ENCODE measurements at regions not wholly inside any gene's neighbourhood (a gene's known extent, or its start where the extent isn't known, plus 50 kb on each side); places are given as distances from the start of the nearest gene placed in this dataset.
"Not testable (repeated sequence)": the region's sequence is repeated elsewhere in the genome, so short reads cannot be mapped to it uniquely, and the experiment has no call there.

DNA sequence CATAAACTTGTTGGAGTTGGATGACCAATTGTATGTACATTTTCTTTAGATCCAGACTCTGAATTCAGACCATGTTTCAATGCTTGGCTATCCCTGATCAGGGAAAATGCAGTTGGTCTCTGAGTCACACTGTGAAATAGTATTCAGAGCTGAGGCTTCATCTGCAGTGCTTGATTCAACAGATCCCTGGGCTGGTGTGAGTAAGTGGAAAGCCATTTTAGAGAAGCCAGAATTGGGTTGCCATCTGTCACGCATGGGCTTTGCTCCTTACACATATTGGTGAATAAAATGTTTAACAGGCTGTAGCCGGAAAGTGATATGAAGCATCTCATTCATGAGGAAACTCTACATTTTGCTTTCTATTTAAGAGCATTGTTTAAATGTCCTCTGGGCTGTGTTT, 50.0 kb upstream of the ACYP2 start:
- DNase-seq (ENCODE audit: low spot score): no peak
- intact Hi-C loops (cut with DNase I): no loop called here

DNA sequence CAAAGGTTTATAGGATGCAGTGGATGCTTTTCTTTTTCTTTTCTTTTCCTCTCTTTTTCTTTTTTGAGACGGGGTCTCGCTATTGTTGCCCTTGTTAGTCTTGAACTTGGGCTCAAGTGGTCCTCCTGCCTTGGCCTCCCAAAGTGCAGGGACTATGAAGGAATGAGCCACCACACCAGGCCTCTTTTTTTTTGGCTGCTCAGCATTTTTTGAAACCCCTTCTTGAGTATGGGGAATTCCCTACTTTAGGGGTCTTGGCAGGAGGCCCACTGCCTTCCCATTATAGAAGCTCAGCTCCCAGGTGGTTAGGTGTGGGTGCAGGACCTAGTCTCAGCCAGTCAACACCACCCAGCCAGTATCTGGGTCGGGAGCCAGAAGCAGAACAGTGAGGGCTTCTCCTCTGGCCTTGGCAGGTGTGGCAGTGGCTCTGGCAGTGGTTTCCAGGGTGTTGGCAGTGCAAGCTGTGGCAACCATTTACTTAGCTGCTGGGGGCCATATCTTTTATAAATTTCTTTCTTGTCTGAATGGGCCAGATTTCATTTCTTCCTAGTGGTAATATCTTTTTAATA, 51.4 kb upstream of the ACYP2 start:
- no peak for DNase-seq (ENCODE audit: low spot score)

DNA sequence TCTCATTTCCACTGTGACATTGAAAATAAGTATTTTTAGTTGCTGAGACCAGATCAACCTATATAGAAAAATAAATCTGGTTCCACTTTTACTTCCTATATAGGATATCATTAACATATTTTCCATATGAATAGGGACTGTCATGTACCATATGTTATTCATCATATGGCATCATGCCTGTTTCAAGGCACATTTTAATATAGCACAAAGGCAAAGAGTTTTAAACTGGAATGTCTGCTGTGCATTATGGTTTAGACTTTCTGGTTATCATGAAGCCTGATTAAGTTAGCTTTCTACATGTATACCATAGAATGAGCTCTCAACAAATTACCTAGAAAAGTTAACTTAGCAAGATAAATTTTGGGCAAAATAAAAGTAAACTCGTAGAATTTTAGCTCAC, 53.0 kb upstream of the ACYP2 start:
- no peak for DNase-seq (ENCODE audit: low spot score)
- intact Hi-C loops (cut with DNase I): no loop called here

More for the DNA sequence above, 51.4 kb upstream of the ACYP2 start:
- intact Hi-C loops (cut with DNase I): no loop called here

DNA sequence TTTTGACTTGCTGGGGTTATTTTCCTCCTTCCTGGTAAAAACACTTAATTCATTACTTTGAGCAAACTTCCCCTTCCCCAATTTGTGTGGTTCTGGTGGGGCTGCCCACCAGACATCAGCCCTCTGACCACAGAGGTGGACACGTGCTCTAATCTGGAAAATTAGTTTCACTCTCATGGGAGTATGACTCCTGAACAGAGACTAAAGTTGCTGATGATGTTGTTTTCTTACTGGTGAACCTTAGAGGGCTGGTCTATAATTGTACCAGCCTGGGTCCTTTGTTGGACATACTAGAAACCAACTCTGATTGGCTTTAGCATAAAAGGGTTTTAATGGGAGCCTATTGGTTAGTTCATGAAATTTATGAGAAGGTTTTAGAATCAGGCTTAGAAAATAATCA, 54.1 kb upstream of the ACYP2 start:
- intact Hi-C loops (cut with DNase I): no loop called here
- DNase-seq (ENCODE audit: low spot score): no peak

DNA sequence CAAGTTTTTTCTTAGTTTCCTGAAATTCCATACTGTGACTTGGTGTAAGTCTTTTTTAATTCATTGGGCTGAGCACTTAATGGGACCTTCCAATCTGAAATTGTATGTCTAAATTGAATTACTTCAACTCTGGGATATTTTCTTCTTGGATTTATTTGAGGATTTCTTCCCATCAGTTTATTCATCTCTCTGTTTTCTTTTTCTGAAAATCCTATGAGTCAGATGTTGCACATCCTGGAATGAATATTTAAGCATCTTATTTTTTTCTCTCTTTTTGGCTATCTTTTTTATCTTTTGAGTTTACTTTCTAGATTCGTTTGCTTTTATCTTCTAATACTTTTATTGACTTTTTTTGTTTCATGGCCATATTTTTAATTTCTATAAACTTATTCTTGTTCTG, 55.4 kb upstream of the ACYP2 start:
- DNase-seq (ENCODE audit: low spot score): no peak
- intact Hi-C loops (cut with DNase I): no loop called here

DNA sequence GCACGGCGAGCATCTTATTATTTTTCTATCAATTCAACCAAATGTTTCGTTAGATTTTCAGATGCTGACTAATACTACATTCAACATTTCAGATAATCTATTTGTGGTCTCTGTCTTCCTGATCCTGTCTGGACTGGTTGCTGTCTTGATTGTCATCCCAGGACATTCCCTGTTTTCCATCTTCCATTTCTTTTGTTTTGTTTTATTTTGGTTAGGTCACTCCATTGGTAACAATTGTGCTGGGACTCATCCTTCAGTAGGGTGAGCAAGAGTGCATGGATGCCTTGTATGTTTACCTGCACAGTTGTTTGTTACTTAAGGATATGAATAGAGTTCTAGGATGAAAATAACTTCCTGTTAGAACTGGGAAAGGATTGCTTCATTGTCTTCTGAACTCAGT, 55.9 kb upstream of the ACYP2 start:
- intact Hi-C loops (cut with DNase I): no loop called here
- DNase-seq (ENCODE audit: low spot score): no peak

DNA sequence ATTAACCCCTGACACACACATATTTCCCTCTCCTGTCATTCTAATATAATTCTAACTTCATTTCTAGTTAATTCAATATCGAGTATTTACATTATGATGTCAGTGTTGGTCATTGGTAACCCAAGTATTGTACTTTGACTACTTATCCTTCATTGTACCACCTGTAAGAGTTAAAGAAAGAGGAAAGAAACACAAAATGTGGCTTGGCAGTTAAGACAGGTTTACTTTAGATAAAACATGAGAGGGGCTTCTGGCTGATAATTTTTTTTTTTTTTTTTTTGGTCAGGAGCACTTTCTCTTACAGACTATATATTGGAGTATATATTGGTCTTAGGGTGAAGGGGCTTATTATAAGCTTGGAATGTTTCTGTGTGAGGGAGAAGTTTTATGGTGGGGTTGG, 57.0 kb upstream of the ACYP2 start:
- DNase-seq (ENCODE audit: low spot score): no peak
- intact Hi-C loops (cut with DNase I): no loop called here

DNA sequence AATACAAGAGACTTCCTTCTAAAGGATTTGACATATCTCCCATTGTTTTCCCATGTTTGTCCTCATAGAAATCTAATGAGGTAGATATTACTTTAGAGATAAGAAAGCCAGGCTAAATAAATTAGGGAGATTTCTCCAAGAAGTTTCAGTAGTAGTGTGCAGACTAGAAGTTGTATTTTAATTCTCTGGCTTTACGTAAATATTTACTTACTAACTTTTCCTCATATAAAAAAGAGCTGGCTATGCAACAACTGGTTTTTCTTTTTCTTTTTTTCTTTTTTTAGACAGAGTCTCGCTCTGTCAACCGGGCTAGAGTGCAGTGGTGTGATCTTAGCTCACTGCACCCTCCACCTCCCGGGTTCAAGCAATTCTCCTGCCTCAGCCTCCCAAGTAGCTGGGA, 60.6 kb upstream of the ACYP2 start:
- DNase-seq (ENCODE audit: low spot score): no peak

DNA sequence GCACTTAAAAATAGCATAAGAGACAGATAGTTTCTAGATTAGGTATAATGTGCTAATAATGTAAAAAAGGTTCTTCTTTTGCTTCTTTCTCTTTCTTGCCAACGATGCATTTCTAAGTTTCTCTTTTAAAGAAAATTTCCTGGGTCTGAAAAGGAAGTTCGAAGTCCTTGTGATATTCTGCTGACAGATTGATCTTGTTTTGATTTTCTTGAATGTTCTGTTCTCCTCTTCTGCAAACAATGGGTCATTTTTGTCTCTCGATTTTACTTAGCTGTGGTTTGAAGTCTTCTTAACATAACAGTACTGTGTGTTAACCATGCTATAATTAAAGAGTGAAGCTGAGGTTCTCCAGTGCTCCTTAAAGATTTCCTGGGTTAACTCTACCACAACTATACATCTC, 61.1 kb upstream of the ACYP2 start:
- DNase-seq (ENCODE audit: low spot score): no peak
- intact Hi-C loops (cut with DNase I): no loop called here

More for the DNA sequence above, 60.6 kb upstream of the ACYP2 start:
- intact Hi-C loops (cut with DNase I): no loop called here

DNA sequence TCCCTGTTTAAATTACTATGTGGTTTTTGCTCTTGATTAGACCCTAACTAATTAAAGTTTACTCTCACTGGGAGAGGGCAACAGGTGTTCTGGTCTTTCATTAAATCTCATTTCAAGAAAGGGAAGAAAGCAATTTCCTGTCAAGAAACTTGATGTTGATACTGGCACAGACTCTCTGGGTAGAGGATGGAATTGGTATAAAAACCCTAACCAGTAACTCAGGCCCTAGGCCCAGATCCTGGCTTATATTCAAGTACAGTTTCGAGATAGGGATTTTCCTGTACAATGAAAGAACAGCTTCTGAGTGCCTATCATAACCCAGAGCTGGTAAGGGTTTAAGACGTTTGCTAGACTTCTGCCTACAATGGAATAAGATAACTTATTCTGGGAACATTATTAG, 61.6 kb upstream of the ACYP2 start:
- DNase-seq (ENCODE audit: low spot score): no peak
- intact Hi-C loops (cut with DNase I): no loop called here

DNA sequence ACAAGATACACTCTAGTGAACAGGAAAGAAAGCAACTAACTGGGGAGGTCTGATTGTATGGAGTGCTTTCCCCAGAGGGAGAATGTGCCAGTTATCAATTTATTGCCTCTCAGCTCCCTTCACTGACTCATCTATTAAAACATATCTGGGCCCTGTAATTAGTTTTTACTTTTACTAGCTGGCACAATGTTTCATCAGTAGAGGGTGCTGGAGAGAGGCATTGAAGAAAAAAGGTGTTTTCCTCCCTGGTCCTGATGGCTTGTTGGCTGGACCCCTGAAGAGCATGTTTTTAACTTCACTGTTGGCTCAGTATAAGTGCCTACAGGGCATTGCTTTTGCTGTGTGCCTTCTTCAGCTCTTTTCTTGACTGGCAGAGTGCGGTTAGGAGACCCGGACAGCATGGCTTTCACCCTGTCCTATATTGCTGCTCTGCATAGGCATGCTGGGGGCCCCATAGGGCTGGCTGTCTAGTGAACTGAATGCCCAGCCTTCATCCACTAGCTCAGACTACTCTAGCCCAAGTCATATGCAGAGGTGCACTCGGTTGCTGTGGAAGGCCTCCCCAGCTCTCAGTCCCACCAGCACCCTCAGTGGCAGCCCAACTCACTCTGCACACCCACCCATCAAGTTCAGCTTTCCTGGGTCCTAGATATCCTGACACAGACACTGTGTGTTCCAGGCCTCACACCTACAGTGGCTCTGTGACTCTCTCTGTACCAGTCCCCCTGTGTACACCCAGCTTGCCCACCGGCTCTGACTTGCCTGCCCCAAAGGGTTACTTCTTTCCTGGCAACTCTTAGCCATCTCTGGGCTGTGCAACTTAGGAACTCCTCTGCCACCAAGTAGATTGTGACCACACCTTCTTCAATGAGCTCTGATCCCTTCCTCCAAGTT, 62.3 kb upstream of the ACYP2 start:
- intact Hi-C loops (cut with DNase I): no loop called here

DNA sequence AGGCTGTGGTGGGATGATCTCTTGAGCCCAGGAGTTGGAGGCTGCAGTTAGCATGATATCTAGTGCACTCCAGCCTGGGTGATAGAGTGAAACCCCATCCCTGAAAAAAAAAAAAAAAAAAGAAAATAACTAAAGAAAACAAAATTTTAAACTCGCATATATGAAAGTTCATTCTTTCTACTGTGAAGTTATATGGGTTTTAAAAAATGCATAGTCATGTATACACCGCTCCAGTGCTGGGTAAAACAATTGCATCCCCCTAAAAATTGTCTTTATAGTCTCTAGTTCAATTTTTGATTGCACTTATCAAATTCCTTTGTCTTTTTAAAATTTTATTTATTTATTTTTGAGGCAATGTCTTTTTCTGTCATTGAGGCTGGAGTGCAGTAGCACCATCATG, 65.0 kb upstream of the ACYP2 start:
- intact Hi-C loops (cut with DNase I): no loop called here
- DNase-seq (ENCODE audit: low spot score): no peak

More for the DNA sequence above, 62.3 kb upstream of the ACYP2 start:
- DNase-seq (ENCODE audit: low spot score): no peak

DNA sequence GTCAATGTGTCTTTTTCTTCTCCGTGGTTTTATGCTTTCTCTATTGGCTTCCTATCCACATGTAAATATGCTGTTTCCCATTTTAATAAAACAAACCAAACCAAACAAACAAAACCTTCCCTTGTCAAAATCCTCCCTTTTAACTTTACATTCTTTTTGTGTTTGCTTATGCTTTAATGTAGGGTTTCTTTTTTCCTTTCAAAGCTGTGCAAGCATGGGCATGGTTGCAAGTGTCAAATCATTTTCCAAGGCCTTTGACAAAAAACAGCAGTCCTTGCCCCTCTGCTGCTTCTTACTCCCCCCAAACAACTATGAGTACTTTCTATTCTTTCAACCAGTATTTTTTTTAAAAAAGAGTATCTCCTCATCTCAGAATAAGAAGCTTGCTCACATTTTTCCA, 66.0 kb upstream of the ACYP2 start:
- no peak for DNase-seq (ENCODE audit: low spot score)
- intact Hi-C loops (cut with DNase I): no loop called here

DNA sequence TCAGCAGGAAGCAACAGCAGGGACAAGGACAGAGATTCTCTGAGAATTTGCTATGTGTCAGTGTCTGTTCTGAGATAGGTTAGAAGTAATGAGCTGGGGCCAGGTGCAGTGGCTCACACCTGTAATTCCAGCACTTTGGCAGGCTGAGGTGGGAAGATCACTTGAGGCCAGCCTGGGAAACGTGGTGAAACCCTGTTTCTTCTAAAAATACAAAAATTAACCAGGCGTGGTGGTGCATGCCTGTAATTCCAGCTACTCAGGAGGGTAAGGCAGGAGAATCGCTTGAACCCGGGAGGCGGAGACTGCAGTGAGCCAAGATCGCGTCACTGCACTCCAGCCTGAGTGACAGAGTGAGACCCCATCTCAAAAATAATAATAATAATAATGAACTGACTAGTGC, 66.5 kb upstream of the ACYP2 start:
- intact Hi-C loops (cut with DNase I); DNase-seq (ENCODE audit: low spot score): not testable (repeated sequence)

DNA sequence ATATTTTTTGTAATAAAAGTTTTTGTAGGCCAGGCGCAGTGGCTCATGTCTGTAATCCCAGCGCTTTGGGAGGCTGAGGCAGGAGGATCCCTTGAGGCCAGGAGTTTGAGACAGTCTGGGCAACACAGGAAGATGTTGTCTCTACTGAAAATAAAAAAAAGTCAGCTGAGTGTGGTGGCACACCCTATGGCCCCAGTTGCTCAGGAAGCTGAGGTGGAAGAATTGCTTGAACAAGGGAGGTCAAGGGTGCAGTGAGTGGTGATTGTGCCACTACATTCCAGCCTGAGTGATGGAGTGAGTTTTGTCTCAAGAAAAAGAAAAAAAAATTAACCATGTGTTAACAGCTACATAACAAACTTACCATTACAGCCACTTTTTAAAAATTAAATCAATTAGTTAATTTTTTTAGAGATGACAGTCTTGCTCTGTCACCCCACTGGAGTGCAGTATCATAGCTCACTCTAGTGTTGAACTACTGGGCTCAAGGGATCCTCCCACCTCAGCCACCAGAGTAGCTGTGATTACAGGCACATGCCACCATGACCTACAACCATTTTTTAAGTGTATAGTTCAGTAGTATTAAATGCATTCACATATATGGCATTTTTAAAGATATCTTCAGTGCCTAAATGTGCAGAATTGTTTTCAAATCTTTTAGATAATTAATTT, 67.2 kb upstream of the ACYP2 start:
- intact Hi-C loops (cut with DNase I): no loop called here
- no peak for DNase-seq (ENCODE audit: low spot score)

DNA sequence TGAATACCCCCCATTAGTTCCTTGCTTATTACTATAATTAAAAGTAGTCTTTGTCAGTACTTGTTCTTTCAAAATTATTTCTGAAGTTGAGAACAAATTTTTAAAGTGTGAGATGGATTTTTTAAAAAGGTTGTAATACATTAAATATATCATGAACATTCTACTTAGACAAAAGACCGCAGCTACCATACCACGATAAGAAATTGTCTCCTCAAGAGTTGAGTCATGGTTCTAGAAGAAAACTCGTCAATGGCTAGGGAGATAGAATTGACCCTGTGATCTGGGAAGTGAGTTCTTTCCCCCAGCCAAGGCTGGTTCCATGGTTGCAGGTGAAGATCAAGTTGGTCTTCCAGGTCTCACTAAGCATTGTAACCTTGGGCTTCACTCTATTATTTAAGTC, 67.8 kb upstream of the ACYP2 start:
- no peak for DNase-seq (ENCODE audit: low spot score)
- intact Hi-C loops (cut with DNase I): no loop called here

DNA sequence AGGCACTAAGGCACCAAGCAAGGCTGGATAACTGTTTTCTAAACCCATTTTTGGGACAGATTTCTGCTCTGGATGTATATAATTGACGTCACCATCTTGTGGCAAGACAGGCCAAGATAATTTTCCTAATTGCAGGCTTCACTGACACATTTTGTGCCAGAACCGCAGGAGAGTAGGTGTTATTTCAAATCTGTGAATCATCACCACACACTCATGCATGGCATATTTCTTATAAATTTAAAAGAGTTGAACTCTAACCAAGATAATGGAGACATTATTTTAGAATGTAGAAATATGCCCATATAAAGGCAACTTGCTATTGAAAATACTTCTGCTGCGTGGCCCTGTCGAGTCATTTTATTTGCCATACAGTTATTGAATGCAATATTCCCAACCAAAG, 68.3 kb upstream of the ACYP2 start:
- no peak for DNase-seq (ENCODE audit: low spot score)
- intact Hi-C loops (cut with DNase I): no loop called here

DNA sequence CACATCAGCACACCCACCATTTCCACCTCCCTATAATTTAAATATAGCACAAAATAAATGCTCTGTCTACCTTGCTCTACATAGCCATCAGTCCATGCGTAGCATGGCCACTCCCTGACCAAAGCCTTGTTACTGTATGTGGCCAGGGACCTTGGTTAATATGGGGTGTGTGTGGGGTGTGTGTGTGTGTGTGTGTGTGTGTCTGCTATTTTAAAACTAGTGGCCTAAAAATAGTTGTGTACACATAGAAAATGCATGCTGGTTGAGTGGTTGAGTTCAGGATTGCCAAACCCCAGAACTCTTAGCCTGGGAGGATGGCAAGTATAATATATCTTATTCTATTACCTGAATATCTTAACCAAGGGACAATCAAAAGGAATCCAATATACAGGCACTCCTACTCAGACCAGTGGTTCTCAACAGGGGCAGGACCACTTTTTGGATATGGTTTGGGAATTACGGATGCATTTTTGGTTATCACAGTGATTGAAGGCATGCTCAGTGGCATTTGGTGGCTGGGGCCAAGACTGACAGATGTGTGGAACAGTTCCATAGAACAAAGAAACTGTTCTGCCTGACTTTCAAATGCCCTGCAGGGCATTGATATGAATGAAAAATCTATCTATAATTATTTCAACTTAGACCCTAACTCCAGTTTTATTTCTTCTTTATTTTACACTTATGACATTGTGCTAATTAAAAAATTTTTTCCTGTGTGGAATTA, 72.3 kb upstream of the PSME4 start:
- DNase-seq (ENCODE audit: low spot score): no peak
- intact Hi-C loops (cut with DNase I): loop anchor here (5.0 kb wide), 1 partner anchor 56 kb away; no protein-coding TSS in a partner anchor

DNA sequence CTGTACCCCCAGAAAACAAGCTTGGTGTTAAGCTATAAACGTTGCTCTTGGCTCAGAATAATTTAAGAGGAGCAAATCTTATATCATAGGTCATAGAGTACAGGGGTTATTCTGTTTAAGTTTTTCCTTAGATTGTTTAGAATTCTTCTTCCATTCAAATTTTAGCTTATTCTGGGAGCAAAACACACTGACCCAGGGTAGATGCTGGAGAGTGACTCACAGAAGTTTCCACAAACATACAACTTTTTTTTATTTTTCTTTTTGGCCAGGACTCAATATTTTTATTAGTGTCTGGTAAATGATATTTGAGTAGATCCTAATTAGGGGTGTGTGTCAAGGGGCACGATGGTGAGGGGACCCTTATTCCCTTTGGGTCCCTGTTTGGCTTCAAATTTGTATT, 71.5 kb upstream of the PSME4 start:
- intact Hi-C loops (cut with DNase I): loop anchor here (5.0 kb wide), 1 partner anchor 55 kb away; no protein-coding TSS in a partner anchor
- DNase-seq (ENCODE audit: low spot score): no peak

DNA sequence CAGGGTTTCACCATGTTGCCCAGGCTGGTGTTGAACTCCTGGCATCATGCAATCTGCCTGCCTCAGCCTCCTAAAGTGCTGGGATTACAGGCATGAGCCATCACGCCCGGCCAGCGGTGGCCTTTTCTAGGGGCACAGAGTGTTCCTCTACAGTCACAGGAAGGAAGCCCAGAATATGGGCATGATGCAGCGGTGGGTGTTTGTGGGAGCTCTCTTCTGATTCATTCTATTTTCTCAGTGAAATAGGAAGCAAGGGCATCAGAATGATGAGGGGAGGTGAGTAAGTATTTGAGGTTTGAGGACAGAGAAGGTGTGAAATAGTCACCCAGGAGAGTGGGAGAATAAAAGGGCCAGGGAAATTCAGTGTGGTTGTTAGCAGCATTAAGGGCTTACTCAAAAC, 70.3 kb upstream of the PSME4 start:
- DNase-seq (ENCODE audit: low spot score): no peak
- intact Hi-C loops (cut with DNase I): loop anchor here (5.0 kb wide), 1 partner anchor 54 kb away; no protein-coding TSS in a partner anchor

All from cardiac septum (tissue), 1 donor.